DMS 273 treated with DMSO at 0.1 percent for 48 hours (cell line): ENCODE measurements at regions not wholly inside any gene's neighbourhood (a gene's known extent, or its start where the extent isn't known, plus 50 kb on each side); places are given as distances from the start of the nearest gene placed in this dataset.
A peak's percentile ranks its signal among the peaks of the same experiment; 100 is the strongest.

Source experiments
- DNase-seq: peaks from one replicate; lab custom pipeline; 2025; lab: John Stamatoyannopoulos, UW

DNA sequence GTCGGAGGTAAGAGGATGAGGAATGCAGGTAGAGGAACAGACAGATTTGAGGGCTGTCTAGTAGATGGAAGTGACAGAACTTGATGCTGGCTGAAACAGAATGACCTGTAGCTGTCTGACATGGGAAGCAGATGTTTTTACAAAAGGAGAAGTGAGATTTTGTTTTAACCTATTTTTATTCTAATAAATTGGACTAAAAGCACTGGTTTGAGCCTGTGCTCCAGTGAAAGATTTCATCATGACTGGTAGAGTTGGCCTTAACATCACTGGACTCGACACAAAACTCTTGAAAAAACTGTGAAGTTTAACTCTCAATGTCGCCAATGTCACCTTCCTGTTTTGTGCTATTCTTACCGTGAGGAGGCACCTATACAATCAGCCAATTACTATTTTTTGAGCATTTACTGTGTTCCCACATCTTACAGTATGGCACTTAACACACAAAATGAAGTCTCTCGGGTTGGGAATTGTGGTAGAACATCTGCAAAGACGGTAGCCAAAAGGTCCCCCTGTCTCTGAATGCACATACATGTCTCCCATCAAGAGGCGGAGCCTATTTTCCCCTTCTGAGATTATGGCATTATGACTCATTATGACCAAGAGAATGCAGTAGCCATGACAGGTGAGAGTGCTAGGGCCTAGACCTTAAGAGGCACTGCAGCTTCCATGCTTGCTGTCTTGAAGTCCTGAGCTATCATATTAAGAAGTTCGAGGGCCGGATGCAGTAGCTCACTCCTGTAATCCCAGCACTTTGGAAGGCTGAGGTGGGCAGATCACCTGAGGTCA, 93.2 kb downstream of the FOXF2 start:
- DNase-seq: no peak

GRCh38 chr6:1485678-1486077, 96.3 kb downstream of the FOXF2 start:
- DNase-seq: no peak

GRCh38 chr6:1486387-1486786, 97.0 kb downstream of the FOXF2 start:
- no peak for DNase-seq

DNA sequence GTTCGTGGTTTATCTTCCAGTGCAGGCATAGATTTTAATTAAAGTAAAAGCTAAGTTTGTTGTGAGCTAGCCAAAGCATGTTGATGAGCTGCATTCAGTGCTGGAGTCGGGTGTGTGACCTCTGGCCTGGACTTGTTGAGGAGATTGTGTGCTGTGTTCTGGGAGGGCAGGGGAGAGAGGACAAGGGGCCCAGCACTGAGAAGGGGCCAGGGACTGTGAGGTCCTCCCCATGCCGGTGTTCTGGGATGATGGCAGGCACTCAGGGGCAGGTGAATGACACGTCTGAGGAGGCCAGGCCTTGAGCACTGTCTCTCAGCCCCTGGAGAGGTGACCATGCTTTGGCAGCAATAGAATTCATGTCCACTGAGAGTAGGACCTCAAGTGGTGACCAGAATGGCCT, 97.9 kb downstream of the FOXF2 start:
- DNase-seq: no peak

GRCh38 chr6:1491025-1491424, 101.6 kb downstream of the FOXF2 start:
- no peak for DNase-seq

DNA sequence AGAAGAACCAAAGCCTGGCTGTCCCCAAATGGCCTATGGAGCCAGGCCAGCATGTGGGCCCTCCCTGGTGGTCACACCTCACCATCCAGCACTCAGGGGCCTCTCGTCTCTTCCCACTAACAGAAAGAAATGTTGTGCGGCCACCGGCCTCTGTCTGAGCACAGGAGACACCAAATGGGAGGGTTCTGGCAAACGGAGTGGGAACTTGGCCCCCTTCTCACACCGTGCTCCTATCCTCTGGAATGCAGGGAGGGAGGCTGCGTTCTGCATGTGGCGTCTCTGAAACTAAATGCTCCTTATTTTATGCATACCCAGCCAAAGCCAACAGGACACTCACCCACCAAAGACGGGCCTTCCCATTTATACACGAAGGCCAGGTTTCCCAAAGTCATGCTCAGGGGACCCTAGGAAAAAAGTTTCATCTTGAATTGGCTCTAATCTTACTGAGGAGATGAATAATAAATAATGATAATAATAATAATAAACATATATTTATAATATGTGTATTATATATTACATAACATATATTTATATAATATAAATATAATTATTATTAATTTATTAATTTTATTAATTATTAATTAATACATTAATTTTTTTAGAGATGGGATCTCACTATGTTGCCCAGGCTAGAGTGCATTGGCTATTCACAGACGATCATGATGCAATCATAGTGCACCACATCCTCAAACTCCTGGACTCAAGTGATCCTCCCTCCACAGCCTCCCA, 102.4 kb downstream of the FOXF2 start:
- no peak for DNase-seq

DNA sequence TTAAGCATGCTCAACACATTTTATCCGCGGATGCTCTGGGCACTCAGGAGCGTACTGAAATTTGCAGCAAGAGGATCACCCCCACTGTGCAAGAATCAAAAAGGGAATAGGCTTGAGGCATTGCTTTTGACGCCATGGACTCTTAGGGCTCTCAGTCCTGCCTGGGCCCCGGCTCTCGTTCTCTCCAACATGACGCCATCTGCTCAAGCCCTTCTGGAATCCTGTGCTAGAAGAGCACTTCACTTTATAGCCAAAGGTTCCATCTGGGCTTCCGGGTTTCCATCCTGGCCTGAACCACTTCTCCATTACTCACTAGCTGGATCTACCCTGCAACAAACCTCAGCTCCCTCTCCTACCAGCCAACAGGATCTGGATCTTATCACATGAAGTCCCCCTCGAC, 105.3 kb downstream of the FOXF2 start:
- DNase-seq: peak; percentile 55

- no peak for DNase-seq
These were observed 106.0 kb downstream of the FOXF2 start for GRCh38 chr6:1495344-1495743.

DNA sequence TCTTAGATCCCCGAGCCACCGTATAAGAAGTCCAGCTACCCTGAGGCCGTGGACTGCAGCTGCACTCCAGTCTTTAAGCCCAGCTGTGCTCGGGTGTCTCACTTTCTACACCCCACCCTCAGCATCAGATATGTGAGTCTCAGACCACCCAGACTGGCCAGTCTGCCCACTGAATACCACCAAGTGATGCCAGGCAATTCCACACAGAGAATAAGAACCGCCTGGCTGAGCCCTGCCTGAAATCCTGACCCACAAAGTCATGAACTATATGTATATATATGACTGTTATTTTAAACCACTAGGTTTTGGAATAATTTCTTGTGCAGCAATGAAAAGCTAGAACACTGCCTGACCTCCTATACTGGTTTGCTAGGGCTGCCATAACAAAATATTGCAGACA, 106.7 kb downstream of the FOXF2 start:
- no peak for DNase-seq

DNA sequence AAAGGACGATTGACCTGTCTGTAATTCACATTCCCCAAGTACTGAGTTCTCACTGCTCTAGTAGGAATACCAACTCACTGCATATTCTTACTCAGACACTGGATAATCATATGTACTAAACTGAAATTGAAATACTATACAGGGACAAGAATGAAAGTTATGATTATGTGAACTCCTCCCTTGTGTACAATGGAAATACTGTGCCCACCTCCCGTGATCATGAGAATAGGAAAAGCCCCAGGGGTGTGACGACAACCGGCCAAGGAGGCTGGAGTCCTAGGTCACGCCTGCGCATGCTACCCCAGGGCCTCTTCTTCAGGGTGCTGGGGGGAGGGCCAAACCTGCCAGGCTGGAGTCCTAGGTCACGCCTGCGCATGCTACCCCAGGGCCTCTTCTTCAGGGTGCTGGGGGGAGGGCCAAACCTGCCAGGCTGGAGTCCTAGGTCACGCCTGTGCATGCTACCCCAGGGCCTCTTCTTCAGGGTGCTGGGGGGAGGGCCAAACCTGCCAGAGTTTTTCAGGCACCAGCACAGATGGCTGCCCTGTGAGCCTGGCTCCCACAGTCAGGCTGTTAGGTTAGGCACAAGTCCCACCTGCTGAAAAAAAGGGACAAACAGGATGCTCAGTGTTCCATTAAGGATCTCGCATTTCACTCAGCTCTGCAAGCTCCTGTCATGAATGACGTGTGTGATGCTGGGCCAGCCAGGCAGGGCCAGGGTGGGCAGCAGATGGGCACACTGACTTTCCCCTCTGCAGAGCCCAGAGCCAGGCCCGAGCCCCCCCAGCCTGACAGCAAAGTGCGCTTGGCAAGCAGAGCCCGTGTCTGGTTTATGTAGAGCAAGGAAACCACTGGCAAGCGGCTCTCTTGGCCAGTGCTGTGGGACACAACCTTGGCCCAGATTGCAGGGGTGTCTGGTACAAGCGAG, 107.7 kb downstream of the FOXF2 start:
- DNase-seq: peak; percentile 89

DNA sequence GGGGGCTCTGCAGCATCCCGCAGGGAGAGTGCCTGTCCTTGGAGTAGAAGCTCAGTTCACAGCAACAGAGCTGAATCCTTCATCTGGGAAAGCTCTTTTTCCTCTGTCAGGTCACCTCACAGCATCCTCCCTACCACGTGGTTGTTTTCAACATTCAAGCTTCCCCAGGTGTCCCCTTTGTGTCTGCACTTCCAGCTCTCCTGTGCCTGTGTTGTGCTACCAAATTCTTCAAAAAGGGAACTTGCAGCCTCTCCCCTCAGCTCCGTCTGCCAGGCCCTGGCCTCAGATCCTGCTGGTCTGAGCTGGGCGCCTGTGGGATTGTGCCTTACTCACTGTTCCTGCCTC, 108.4 kb downstream of the FOXF2 start:
- DNase-seq: peak; percentile 53

DNA sequence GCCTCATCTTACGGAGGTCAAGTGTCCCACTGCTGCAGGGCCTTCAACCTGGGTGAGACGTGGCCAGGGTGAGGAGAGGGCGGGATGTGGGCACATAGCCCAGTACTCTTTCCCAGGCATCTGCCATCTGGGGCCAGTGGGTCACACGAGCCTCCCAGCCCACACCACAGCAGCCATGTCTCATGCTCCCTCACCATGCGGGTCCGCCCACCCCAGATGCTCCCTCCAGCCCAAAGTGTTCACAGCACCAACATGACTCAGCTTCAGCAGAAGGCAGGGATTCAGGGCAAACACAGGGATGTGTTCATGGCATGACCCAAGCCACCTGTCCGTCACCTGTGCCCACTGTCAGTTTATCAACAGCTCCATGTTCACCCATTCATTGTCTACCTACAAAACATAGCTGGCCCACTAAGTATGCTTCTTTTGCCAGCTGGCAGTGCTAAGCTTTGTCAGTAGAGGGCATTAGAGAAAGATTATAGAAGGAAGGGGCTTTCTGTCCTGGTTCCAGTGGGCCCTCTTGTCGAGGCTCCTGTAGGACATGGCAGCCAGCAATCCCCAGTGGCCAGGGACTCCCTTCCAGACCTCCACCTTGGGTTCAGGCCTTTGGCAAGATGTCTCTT, 109.2 kb downstream of the FOXF2 start:
- peak; percentile 89 for DNase-seq

GRCh38 chr6:1499777-1500176, 109.9 kb upstream of the FOXC1 start:
- no peak for DNase-seq

DNA sequence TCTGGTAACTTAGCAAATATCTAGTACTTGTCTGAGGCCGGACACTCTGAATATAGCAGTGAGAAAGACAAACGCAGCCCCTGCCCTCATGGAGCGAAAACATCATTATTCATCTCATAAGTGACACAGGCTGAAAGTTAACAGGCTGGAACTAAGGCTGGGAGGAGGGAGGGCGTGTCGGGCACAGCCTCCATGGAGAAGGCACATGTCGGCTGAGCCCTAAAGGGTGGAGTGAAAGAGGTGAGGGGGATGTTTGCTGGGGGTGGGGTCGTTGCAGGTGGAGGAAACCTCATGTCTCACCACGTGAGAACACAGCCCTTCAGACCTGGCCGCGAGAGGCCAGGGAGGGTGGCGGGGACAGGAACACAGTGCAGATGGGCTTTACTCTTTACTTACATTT, 108.8 kb upstream of the FOXC1 start:
- no peak for DNase-seq

- peak; percentile 57 for DNase-seq
These were observed 107.7 kb upstream of the FOXC1 start for GRCh38 chr6:1502041-1502440.

- DNase-seq: no peak
These were observed 105.9 kb upstream of the FOXC1 start for GRCh38 chr6:1503811-1504210.

GRCh38 chr6:1504465-1504864, 105.2 kb upstream of the FOXC1 start:
- DNase-seq: no peak

- DNase-seq: no peak
These were observed 102.5 kb upstream of the FOXC1 start for GRCh38 chr6:1507251-1507650.

DNA sequence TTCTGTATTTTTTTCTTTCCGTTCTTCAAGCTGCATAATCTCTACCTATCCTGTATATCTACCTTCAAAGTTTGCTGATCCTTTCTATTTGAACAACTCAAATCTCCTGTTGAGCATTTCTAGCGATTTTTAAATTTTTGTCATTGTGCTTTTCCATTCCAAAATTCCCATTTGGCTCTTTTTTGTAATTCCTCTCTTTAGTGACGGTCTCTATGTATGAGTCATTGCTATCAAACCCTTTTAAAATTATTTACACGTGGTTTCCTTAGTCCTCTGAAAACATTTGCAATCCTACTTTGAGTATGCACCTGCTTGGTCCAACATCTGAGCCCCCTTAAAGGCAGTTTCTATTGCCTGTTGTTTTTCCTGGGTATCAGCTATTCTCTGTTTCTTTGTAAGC, 100.5 kb upstream of the FOXC1 start:
- DNase-seq: no peak

DNA sequence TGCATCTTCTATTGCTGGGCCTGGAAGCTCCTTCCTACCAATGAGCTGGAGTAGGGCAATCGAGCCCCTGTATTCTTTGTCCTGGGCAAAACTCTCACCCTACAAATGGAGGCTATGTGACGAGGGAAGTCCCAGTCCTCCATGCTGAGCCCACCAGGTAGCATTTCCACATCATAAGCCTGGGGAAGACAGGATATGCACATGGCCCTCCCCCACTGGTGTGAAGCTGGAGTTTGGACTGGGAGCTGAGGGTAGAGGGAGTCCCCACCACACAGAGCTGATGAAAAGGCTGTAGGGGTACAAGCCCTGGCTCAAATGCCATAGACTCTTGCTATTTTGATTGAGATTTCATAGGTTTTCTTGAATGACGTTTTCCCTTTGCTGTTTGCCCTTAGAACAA, 99.5 kb upstream of the FOXC1 start:
- DNase-seq: no peak

- no peak for DNase-seq
These were observed 96.4 kb upstream of the FOXC1 start for GRCh38 chr6:1513215-1513780.

DNA sequence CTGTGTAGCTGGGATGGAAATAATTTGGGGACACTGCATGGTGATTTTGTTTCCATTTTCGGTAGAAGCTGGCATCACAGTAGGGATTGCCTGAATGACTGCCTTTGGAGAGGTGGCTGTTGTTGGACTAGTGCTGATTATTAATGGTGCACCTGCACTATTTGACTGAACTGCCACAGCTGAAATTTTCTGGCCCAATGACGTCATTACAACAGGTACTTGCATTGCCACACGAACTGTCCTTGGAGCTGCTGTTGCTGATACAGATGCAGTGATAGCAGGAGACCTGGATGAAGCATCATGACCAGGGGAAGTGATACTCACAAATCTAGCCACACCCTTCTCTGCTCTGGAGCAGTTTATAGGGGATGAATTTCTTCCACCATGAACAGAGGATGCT, 95.6 kb upstream of the FOXC1 start:
- no peak for DNase-seq
